Chondrocyte (in vitro differentiated cells): ENCODE measurements at regions not wholly inside any gene's neighbourhood (a gene's known extent, or its start where the extent isn't known, plus 50 kb on each side); places are given as distances from the start of the nearest gene placed in this dataset.
A peak's percentile ranks its signal among the peaks of the same experiment; 100 is the strongest.
"Not testable (repeated sequence)": the region's sequence is repeated elsewhere in the genome, so short reads cannot be mapped to it uniquely, and the experiment has no call there.

Experiments used
- DNase-seq: peaks from one replicate; pipeline ENCODE4 v3.0.0; 2021; ENCODE audit warnings: mixed read lengths, low spot score
- H3K27ac Mint-ChIP-seq: one replicate; pipeline ENCODE4 v1.8.0; 2021; ENCODE audit warnings: mild to moderate bottlenecking, moderate library complexity, mixed read lengths; ENCODE audit not compliant: unreplicated experiment
- H3K27me3 Mint-ChIP-seq: 2 replicates; pipeline ENCODE4 v1.8.0; 2021; ENCODE audit warnings: low read depth, mixed read lengths
- H3K36me3 Mint-ChIP-seq: 2 replicates; pipeline ENCODE4 v1.8.0; 2021; ENCODE audit warnings: low read depth, mixed read lengths
- H3K4me1 Mint-ChIP-seq: 2 replicates; pipeline ENCODE4 v1.8.0; 2021; ENCODE audit warnings: low read depth, mild to moderate bottlenecking, mixed read lengths
- H3K4me3 Mint-ChIP-seq: one replicate; pipeline ENCODE4 v1.8.0; 2021; ENCODE audit warnings: mild to moderate bottlenecking, moderate library complexity, mixed read lengths; ENCODE audit not compliant: unreplicated experiment
- H3K9me3 Mint-ChIP-seq: 2 replicates; pipeline ENCODE4 v1.8.0; 2021; ENCODE audit warnings: low read depth, mixed read lengths
- CTCF ChIP-seq: fragments of 200-600 bp; sonication (generic); IDR thresholded peaks from 2 replicates; pipeline ENCODE4 v1.5.0; 2021; ENCODE audit warnings: antibody characterized with exemption, mild to moderate bottlenecking, moderate library complexity

- peaks cover 4% of the 10 kb centered on the region for H3K27me3 Mint-ChIP-seq
- TF ChIP-seq CTCF = peak; percentile 94
- no peaks in the 10 kb centered on the region for H3K4me1 Mint-ChIP-seq
- H3K36me3 Mint-ChIP-seq = no peaks in the 10 kb centered on the region
- no peak for DNase-seq
- no peaks in the 10 kb centered on the region for H3K9me3 Mint-ChIP-seq
- no peak overlapping the region for H3K4me3 Mint-ChIP-seq
- H3K27ac Mint-ChIP-seq = no peak overlapping the region
Measured at GRCh38 chr5:62779010-62779422, 200.4 kb downstream of the LRRC70 start.

- no peaks in the 10 kb centered on the region for H3K4me1 Mint-ChIP-seq
- no peak for TF ChIP-seq CTCF
Measured at GRCh38 chr5:62778316-62779009, 199.8 kb downstream of the LRRC70 start.

GRCh38 chr5:62777081-62777480 lies 198.5 kb downstream of the LRRC70 start:
- not testable (repeated sequence) for H3K4me1 Mint-ChIP-seq, DNase-seq, H3K36me3 Mint-ChIP-seq, H3K4me3 Mint-ChIP-seq, H3K9me3 Mint-ChIP-seq, H3K27ac Mint-ChIP-seq, H3K27me3 Mint-ChIP-seq

More at GRCh38 chr5:62778316-62779009, 199.8 kb downstream of the LRRC70 start:
- Mint-ChIP-seq H3K27ac (no peak overlapping the region), H3K9me3 (no peaks in the 10 kb centered on the region), H3K4me3 (no peak overlapping the region), H3K36me3 (no peaks in the 10 kb centered on the region), H3K27me3 (peaks cover 4% of the 10 kb centered on the region)
- DNase-seq = no peak

GRCh38 chr5:62776592-62776991 lies 198.0 kb downstream of the LRRC70 start:
- not testable (repeated sequence) for H3K27me3 Mint-ChIP-seq, DNase-seq, H3K36me3 Mint-ChIP-seq, H3K4me1 Mint-ChIP-seq, H3K27ac Mint-ChIP-seq, H3K9me3 Mint-ChIP-seq, H3K4me3 Mint-ChIP-seq

GRCh38 chr5:62773460-62773859 lies 194.8 kb downstream of the LRRC70 start:
- DNase-seq = no peak
- no peak for TF ChIP-seq CTCF
- H3K27me3 Mint-ChIP-seq = peaks cover 4% of the 10 kb centered on the region
- H3K4me3 Mint-ChIP-seq = no peak overlapping the region
- no peaks in the 10 kb centered on the region for H3K36me3 Mint-ChIP-seq
- H3K27ac Mint-ChIP-seq = no peak overlapping the region
- peaks cover 4% of the 10 kb centered on the region for H3K9me3 Mint-ChIP-seq
- no peaks in the 10 kb centered on the region for H3K4me1 Mint-ChIP-seq

GRCh38 chr5:62771341-62771740 lies 192.7 kb downstream of the LRRC70 start:
- H3K36me3 Mint-ChIP-seq = no peaks in the 10 kb centered on the region
- no peak overlapping the region for H3K27ac Mint-ChIP-seq
- no peak for TF ChIP-seq CTCF
- peaks cover 4% of the 10 kb centered on the region for H3K9me3 Mint-ChIP-seq
- H3K4me1 Mint-ChIP-seq = no peaks in the 10 kb centered on the region
- DNase-seq = no peak
- H3K27me3 Mint-ChIP-seq = peaks cover 1% of the 10 kb centered on the region
- no peak overlapping the region for H3K4me3 Mint-ChIP-seq
